HG03095 (cell line): ENCODE measurements at regions not wholly inside any gene's neighbourhood (a gene's known extent, or its start where the extent isn't known, plus 50 kb on each side); places are given as distances from the start of the nearest gene placed in this dataset.

Experiments
- ATAC-seq: cut with Tn5 transposase; IDR thresholded peaks from one replicate; pipeline ENCODE4 v1.9.1; 2021; ENCODE audit warnings: moderate library complexity; ENCODE audit not compliant: unreplicated experiment

- no peak for ATAC-seq
Observed at GRCh38 chr15:70271422-70272088, 173.8 kb upstream of the TLE3 start.

DNA sequence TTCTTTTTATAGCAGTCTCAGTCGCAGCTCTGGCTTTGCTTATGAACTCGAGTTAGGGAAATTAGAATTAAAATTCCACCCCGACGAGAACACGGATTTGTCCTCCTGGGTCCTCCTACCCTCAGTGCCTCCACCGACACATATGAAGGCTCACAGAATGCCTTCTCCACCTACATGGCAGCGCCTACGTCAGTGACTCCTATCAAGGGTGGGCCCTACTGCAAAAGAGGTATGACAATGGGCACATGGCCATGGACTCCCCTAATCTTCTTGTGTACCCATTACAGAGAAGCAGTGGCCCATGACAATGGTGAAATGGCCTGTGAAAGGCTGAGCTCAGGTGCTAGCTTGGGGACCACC, 173.0 kb upstream of the TLE3 start:
- ATAC-seq = no peak

DNA sequence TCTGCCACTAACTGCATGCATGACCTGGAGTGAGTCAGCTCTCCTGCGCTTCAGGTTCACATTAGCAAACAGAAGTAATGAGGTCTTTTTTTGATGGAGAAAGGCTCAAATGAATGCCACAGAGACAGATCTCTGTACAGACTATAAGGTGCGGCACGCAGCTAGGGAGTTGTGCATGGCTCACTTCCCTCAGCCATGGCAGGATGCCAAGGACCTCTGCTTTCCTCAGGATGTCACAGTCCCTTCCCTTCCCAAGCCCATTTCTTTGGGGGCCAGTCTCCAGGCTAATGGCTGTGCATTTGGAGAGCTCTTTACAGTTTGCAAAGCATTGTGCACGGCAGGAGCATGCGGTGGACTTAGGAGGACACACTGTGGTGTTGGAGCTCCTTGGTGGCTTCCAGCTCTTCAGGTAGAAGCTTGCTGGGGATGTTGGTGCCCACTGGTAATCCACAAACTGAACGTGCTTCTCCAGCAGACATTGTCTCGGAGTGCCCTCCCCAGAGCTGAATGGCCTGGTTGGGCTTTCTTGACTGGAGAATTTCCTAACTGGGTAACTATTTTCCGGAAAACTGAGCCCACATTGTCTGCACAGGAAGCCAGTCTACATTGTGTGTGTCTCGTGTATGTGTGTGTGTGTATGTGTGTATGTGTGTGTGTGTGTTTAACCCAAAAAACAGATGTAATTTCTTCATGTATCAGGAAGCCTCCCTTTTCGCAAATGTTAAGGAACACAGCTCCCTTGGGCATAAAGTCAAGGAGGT, 172.5 kb upstream of the TLE3 start:
- ATAC-seq = no peak

- ATAC-seq = no peak
Observed at GRCh38 chr15:70269311-70269911, 171.7 kb upstream of the TLE3 start.

- no peak for ATAC-seq
Observed at GRCh38 chr15:70268698-70269251, 171.1 kb upstream of the TLE3 start.

GRCh38 chr15:70267879-70268278, 170.2 kb upstream of the TLE3 start:
- no peak for ATAC-seq

GRCh38 chr15:70267306-70267705, 169.6 kb upstream of the TLE3 start:
- ATAC-seq = no peak

DNA sequence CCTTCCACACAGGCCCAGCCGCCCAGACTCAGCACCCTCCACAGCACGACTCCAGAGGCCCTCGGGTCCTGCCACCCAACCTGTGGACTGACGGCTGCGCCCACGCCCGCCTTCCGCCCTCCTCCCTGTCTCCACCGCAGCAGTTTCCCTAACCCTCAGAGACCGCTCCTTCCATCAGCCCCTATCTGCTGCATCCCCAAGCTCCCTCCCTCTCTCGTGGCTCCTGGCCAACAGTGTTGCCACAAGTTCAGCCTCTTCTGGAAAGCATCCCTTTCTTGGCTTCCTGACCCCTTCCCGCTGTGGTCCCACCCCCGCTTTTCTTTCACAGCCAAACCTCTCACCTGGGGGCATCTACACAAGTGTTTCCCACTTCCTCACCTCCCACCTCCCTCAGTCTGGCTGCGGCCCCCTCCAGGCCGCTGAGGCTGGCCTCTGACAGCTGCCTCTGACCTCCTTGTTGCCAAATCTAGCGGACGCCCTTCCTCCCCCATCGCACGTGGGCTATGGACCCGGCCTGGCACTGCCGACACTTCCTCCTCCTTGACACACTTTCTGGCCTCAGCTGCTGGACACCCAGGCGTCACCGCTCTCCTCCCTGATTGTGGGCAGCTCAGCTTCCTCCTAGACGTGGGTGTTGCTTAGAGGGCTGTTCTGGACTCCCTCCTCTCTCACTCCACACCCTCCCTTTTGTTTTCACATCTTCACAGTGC, 168.8 kb upstream of the TLE3 start:
- no peak for ATAC-seq

DNA sequence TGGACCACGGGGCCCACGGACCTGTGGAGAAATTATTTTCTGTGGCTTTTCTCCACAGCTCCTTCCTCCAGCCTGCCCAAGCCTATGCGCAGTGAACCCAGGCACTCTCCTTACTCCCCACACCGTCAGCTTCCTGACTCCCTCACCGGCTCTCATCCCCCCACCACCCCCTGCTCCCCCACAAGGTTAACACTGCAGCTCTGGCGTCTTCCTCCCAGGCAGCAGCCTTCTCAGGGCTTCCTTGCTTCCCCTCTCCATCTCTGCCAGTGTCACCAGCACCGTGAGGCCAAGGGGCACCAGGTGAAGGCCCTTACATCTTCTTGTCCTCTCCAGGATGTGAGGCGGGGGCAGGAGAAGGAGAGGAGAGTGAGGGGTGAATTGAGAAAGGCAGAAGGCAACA, 168.3 kb upstream of the TLE3 start:
- ATAC-seq = no peak

DNA sequence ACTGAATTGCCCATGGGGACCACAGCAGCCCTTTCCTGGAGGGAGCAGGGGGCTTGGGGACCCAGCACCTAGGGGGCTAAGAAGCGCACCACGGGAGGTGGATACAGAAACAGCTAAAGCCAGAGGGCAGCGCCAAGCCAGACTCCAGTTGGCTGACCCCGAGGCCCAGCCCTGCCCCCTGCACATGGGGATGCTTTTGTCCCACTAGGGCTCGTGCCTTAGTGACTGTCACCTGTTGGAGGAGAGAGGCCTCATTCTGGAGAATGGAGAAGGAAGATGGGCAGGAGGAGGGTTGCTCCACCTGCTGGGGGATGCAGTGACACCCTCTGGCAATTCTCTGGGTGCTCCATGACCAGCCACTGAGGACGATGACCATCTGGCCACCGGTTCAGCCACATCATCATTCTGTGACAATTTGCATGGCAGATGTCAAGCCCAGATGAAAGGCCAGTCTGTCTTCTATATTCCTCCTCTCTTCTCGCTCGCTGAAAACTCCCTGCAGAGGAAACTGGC, 167.8 kb upstream of the TLE3 start:
- ATAC-seq = no peak

DNA sequence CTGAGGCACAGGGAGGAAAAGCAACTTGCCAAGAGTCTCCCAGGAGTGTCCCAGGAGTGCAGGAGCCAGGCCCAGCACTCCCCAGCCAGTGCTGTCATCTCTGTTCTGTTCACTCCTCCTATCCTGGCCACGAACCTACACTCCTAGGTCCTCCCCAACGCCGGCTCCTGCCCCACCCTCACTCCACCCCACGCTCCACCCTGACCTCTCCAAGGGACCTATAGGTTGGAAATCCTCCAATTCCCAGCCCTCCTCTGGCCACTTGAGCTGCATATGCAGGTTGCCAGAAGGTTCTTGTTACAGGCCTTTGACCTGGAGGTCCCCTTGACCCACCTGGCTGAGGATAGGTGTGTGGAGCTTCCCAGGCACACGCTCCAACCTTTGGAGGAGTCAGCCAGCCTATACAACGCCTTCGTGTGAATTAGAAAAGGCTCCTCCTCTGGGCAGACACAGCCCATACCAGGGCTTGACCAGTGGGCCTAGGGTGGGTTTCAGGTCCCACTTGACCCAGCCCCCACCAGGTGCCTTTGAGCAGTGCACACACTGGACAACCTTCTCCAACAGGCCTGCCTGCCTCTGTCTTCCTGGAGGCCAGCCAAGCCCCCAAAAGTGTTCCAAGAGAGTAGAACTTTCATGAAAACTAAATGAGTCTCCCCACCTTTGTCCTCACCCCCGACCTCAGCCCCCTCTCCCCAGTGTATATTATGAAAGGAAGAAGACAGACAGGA, 167.2 kb upstream of the TLE3 start:
- ATAC-seq = no peak

DNA sequence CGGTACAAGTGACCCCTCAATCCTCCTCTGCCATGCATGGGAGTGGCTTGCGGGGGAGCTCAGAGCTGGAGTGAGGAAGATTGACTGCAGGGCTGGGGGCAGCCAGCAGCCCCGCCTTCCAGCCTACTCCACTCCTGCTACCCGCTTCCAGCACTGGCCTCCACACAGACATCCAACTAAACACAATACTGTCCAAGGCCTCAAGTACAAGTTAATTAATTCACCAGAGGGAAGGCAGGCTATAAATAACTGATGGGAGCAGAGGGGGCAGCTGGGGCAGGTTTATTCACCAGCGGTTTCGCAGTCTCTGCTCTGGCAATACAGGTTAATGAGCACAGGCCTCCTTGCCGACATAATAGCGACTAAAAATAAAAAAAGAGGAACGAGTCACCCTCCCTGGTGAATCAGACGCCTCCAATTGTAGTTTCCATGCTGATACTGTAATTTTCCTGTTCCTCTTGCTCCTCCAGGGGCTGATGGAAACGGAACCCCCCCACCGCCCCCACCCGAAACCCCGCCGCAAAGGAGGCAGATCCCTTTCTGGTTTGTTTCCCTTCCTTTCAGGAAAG, 166.4 kb upstream of the TLE3 start:
- ATAC-seq = no peak

GRCh38 chr15:70262591-70263274, 165.0 kb upstream of the TLE3 start:
- ATAC-seq = no peak

GRCh38 chr15:70262171-70262570, 164.5 kb upstream of the TLE3 start:
- ATAC-seq = no peak

DNA sequence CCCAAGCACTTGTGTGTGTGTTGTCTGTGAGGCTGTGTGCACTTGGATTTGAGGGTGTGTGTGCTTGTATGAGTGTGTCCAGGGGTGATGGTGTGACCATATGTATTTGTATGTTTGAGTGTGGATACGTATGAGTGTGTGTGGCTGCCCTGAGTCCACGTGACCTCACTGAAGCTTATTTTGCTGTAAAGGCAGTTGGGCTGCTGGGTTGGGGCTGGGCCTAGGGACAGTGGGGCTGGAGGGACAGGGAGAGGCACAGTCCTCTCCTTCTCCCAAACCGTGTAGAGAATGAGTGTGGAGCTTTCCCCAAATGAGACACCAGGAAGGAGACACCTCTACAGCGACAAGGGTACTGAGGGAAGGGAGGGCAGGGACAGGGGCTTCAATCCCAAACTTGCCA, 163.4 kb upstream of the TLE3 start:
- ATAC-seq = no peak

GRCh38 chr15:70260580-70260979, 162.9 kb upstream of the TLE3 start:
- ATAC-seq = no peak

- no peak for ATAC-seq
Observed at GRCh38 chr15:70259640-70260508, 162.2 kb upstream of the TLE3 start.

GRCh38 chr15:70259028-70259424, 161.3 kb upstream of the TLE3 start:
- no peak for ATAC-seq
